IMR-90 (cell line): ENCODE measurements at regions not wholly inside any gene's neighbourhood (a gene's known extent, or its start where the extent isn't known, plus 50 kb on each side); places are given as distances from the start of the nearest gene placed in this dataset.

ENCODE experiments used
- TF ChIP-seq, protein P1 (sequence below): conservative IDR thresholded peaks from 2 replicates; pipeline ENCODE4 v1.5.1; 2012; ENCODE audit warnings: mild to moderate bottlenecking, low read depth, low read length, improper control_type of control experiment

- TF ChIP-seq, protein P1, sequence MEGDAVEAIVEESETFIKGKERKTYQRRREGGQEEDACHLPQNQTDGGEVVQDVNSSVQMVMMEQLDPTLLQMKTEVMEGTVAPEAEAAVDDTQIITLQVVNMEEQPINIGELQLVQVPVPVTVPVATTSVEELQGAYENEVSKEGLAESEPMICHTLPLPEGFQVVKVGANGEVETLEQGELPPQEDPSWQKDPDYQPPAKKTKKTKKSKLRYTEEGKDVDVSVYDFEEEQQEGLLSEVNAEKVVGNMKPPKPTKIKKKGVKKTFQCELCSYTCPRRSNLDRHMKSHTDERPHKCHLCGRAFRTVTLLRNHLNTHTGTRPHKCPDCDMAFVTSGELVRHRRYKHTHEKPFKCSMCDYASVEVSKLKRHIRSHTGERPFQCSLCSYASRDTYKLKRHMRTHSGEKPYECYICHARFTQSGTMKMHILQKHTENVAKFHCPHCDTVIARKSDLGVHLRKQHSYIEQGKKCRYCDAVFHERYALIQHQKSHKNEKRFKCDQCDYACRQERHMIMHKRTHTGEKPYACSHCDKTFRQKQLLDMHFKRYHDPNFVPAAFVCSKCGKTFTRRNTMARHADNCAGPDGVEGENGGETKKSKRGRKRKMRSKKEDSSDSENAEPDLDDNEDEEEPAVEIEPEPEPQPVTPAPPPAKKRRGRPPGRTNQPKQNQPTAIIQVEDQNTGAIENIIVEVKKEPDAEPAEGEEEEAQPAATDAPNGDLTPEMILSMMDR: no peak
Observed at GRCh38 chr12:105672121-105672975, 341.9 kb downstream of the C12orf75 start (continued).
